ENCODE measurements at regions not wholly inside any gene's neighbourhood (a gene's known extent, or its start where the extent isn't known, plus 50 kb on each side); places are given as distances from the start of the nearest gene placed in this dataset.
"Not testable (repeated sequence)": the region's sequence is repeated elsewhere in the genome, so short reads cannot be mapped to it uniquely, and the experiment has no call there.

DNA sequence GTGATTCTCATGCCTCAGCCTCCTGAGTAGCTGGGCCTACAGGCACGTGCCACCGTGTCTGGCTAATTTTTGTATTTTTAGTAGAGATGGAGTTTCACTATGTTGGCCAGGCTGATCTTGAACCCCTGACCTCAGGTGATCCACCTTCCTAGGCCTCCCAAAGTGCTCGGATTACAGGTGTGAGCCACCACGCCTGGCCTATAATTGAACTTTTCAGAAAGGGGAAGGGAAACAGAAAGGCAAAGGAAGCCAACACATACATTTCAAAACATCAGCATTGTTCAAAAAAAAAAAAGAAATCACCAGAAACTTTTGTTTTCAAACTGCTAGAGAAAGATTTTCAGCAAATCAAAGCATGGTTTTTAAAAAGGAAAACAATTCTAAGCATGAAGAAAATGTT is 54.8 kb upstream of the KCNH1 start:
- not testable (repeated sequence) for H3F3A ChIP-seq (replicated peaks; ENCODE audit: low read depth); H3K36me3 ChIP-seq (ENCODE audit: insufficient read depth); H3K4me2 ChIP-seq; H3K4me1 Mint-ChIP-seq; H3K9me2 ChIP-seq (ENCODE audit: insufficient read depth); H3K4me3 ChIP-seq; H3K36me3 Mint-ChIP-seq (ENCODE audit: low read depth); H2AFZ ChIP-seq; H3K27me3 ChIP-seq (ENCODE audit: insufficient read depth); H3K27ac Mint-ChIP-seq; H3K4me1 ChIP-seq (ENCODE audit: insufficient read depth); H4K20me1 ChIP-seq (replicated peaks; ENCODE audit: insufficient read depth); H3K27ac ChIP-seq (ENCODE audit: low read depth); DNase-seq (ENCODE audit: low spot score); H3K79me2 ChIP-seq (replicated peaks; ENCODE audit: insufficient read depth); ATAC-seq; H3K27me3 Mint-ChIP-seq (ENCODE audit: insufficient read depth, low read depth, poor library complexity); H3K9me3 Mint-ChIP-seq; H3K4me3 Mint-ChIP-seq

DNA sequence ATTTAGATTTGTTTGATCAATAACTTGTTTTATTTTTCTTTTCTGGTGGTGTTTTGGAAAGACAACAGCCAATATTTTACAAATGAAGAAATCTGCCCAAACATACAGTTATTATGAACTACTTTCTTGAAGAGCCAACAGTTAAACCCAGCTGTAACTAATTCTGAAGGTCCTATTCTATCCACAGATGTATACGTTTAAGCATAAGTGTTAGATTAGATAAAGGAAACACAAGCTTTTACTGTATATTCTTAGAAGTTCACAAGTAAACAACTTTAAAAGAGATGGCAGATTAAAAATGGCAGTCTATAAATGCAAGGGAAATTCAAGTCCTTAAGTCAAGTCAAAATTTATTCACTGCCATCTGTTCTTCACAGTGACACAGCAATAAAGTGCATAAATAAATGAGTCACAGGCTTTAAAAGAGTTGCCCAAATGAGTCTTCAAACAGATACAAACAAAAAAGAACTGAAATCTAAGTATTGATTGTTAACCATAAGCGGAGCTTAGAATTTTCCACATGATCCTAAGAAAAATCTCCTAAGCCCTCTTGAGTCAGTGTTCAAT is 49.9 kb upstream of the KCNH1 start:
- Histone ChIP-seq H3K4me2 (no peak overlapping the region), H3K9me2 (ENCODE audit: insufficient read depth) (no peaks in the 10 kb centered on the region), H2AFZ (0 out of 2 replicates have a peak overlapping the region, but pooled peaks have one; percentile 4), H4K20me1 (replicated peaks; ENCODE audit: insufficient read depth) (no peaks in the 10 kb centered on the region; the same call in 1 of the 2 replicates), H3K27ac (ENCODE audit: low read depth) (no peak overlapping the region), H3K79me2 (replicated peaks; ENCODE audit: insufficient read depth) (no peaks in the 10 kb centered on the region), H3K4me3 (no peak overlapping the region), H3K27me3 (ENCODE audit: insufficient read depth) (no peaks in the 10 kb centered on the region), H3K36me3 (ENCODE audit: insufficient read depth) (no peaks in the 10 kb centered on the region), H3F3A (replicated peaks; ENCODE audit: low read depth) (no peaks in the 10 kb centered on the region), H3K4me1 (ENCODE audit: insufficient read depth) (no peaks in the 10 kb centered on the region)
- no peak for DNase-seq (ENCODE audit: low spot score)
- Mint-ChIP-seq H3K27ac (no peak overlapping the region), H3K4me1 (no peaks in the 10 kb centered on the region), H3K4me3 (no peak overlapping the region), H3K27me3 (ENCODE audit: insufficient read depth, low read depth, poor library complexity) (no peaks in the 10 kb centered on the region), H3K9me3 (no peaks in the 10 kb centered on the region), H3K36me3 (ENCODE audit: low read depth) (no peaks in the 10 kb centered on the region)
- no peak for ATAC-seq
- no peak for TF ChIP-seq STAT1 (IDR thresholded peaks at IDR 0.05; ENCODE audit: unreplicated experiment)
- no peak for TF ChIP-seq POLR2AphosphoS5 (IDR thresholded peaks at IDR 0.05; ENCODE audit: low read depth)
- TF ChIP-seq NANOG (IDR thresholded peaks at IDR 0.05; ENCODE audit: borderline replicate concordance): no peak
- TF ChIP-seq, protein P1, sequence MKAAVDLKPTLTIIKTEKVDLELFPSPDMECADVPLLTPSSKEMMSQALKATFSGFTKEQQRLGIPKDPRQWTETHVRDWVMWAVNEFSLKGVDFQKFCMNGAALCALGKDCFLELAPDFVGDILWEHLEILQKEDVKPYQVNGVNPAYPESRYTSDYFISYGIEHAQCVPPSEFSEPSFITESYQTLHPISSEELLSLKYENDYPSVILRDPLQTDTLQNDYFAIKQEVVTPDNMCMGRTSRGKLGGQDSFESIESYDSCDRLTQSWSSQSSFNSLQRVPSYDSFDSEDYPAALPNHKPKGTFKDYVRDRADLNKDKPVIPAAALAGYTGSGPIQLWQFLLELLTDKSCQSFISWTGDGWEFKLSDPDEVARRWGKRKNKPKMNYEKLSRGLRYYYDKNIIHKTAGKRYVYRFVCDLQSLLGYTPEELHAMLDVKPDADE (IDR thresholded peaks at IDR 0.05): no peak
- TF ChIP-seq JUNB (IDR thresholded peaks at IDR 0.05; ENCODE audit: unreplicated experiment): no peak
- no peak for TF ChIP-seq ZNF462 (CRISPR knock-in tag; IDR thresholded peaks at IDR 0.05)
- no peak for TF ChIP-seq CTCF (conservative IDR thresholded peaks at IDR 0.05; ENCODE audit: low read depth in 2 of 2)
- TF ChIP-seq CREB1 (CRISPR knock-in tag; IDR thresholded peaks at IDR 0.05; ENCODE audit: low read depth): no peak
- no peak for TF ChIP-seq ZNF331 (CRISPR knock-in tag; IDR thresholded peaks at IDR 0.05; ENCODE audit: low read depth)
- TF ChIP-seq EZH2 (IDR thresholded peaks at IDR 0.05; ENCODE audit: low read depth, unreplicated experiment): no peak
- TF ChIP-seq EZH2phosphoT487 (IDR thresholded peaks at IDR 0.05; ENCODE audit: unreplicated experiment): no peak
- no peak for TF ChIP-seq ZNF114 (CRISPR knock-in tag; IDR thresholded peaks at IDR 0.05)
